ENCODE measurements at regions not wholly inside any gene's neighbourhood (a gene's known extent, or its start where the extent isn't known, plus 50 kb on each side); places are given as distances from the start of the nearest gene placed in this dataset.

GRCh38 chr1:8137481-8138244 is 111.6 kb upstream of the ERRFI1 start (continued):
- no peak for TF ChIP-seq CTCF (IDR thresholded peaks at IDR 0.05; ENCODE audit: control extremely low read depth in 1 of 3, insufficient read depth in 1 of 3, low read depth in 1 of 3, low read length in 3 of 3)
- TF ChIP-seq HDAC2 (IDR thresholded peaks at IDR 0.05; ENCODE audit: borderline replicate concordance in 1 of 2, low read depth in 2 of 2, low read length in 2 of 2), result no peak
- TF ChIP-seq ATF3 (IDR thresholded peaks at IDR 0.05; ENCODE audit: insufficient read depth, low read depth, low read length), result no peak
- TF ChIP-seq GABPA (IDR thresholded peaks at IDR 0.05; ENCODE audit: borderline replicate concordance, insufficient read depth, low read length), result no peak
- TF ChIP-seq CBX8 (IDR thresholded peaks at IDR 0.05; ENCODE audit: borderline replicate concordance, low read depth, low read length), result no peak
- no peak for TF ChIP-seq MAX (IDR thresholded peaks at IDR 0.05)
- TF ChIP-seq TEAD4 (IDR thresholded peaks at IDR 0.05; ENCODE audit: low read depth, low read length), result no peak
- TF ChIP-seq CEBPB (IDR thresholded peaks at IDR 0.05; ENCODE audit: low read depth, low read length), result no peak
- no peak for TF ChIP-seq TAF1 (IDR thresholded peaks at IDR 0.05; ENCODE audit: low read depth, low read length)
- no peak for TF ChIP-seq TCF12 (IDR thresholded peaks at IDR 0.05; ENCODE audit: low read depth, low read length)
- no peak for TF ChIP-seq RAD21 (IDR thresholded peaks at IDR 0.05 in 1 of 2, conservative IDR thresholded peaks at IDR 0.05 in 1 of 2; ENCODE audit: low read depth in 2 of 2, low read length in 2 of 2)

All from H1 (cell line).